HG02870 (cell line): ENCODE measurements at regions not wholly inside any gene's neighbourhood (a gene's known extent, or its start where the extent isn't known, plus 50 kb on each side); places are given as distances from the start of the nearest gene placed in this dataset.

Experiments used
- ATAC-seq: cut with Tn5 transposase; IDR thresholded peaks from one replicate; pipeline ENCODE4 v1.9.1; 2021; ENCODE audit warnings: mild to moderate bottlenecking, moderate library complexity; ENCODE audit not compliant: unreplicated experiment

DNA sequence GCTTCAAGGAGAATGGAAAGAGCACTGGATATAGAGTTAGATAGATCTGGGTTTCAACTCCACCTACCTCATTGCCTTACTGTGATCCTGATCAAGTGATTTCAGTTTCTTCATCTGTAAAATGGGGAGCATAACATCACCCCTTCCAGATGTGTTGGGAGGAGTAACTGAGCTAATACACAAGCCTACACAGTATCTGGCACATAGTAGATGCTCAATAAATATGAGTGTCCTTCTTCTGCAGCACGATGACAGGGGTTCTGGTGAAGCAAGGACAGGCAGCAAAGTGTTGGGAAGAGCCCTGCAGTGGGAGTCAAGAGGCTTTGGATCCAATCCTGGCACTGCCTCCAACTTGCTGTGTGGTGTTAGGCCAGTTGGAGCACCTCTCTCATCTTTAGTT is 270.0 kb downstream of the UACA start:
- ATAC-seq = no peak

DNA sequence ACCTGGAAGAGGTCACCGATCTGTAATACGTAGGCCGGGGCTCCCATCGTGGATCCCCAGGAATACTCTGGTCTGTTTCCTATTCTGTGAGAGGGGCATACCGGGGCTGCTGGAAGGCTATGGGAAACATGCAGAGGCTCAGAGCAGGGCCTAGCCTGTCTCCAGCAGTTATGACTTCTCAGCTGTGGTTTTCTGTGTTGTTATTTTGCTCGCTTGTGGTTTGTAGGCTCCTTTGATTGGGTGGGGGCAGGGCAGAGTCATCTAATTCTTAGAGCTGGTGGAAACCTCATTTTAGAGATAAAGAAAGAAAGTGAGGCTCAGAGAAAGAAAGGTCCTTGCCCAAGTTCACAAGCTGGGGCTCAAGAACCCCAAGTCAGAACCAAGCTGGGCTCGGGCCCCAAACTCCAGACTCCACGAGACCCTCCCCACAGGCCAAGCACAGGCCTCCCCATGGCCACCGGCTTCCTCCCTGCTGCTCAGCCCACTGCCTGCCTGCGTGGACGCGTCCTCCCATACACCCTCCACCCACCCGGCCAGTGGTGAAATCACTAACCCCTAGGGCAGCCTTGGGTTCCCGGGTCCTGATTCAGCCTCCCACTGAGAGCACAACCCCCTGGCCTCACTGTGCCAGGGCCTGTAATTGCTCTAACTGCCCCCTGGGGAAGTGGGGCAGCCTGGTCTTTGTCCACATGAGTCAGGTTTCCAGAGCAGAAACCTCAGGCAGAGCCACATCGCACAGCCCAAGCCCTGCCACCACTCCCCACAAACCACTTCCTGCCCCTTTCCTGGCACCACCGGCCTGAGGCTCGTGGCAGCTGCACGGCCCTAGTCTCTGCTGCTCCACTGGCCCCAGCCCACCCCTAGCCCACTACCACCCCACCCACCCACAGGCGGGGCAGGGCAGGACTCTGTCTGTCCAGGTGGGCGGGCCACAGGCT is 270.8 kb downstream of the UACA start:
- ATAC-seq = peak; percentile 37

DNA sequence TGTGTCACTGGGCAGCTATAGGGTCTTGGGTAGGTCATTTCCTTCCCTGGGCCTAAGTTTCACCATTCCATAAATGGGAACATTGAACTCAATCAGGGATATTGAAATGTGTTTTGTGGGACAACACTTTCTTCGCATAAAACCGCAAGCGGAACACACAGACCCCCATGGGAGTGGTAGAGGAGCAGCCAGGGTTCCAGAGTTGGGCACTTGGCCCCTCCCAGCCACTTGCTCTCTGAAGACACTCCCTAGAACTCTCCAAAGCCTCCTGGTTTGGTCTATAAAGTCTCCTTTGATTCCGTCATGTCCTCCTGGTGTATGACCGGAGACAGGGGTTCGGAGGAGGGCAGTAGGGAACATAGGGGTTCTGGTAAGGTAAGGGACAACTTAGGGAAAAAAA is 271.7 kb downstream of the UACA start:
- ATAC-seq = no peak

DNA sequence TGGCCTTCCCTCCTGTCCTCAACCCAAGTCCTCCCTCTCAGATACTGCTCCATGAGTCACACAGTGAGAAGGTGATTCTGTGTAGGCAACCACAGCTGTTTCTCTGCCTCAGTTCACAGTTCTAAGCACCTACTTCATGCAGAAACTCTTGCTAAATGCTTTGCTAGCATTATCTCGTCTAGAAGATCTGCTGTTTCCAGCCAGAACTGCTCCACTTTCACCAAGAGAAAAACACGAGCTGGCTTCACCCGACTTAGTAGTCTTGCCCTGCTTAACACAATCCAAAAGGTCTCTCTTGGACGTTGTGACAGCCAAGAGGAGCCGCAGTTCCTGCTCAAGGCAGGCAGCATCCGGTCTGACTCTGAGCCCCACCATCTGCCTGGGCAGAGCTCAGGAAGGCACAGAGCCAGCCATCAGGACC is 272.1 kb downstream of the UACA start:
- no peak for ATAC-seq

DNA sequence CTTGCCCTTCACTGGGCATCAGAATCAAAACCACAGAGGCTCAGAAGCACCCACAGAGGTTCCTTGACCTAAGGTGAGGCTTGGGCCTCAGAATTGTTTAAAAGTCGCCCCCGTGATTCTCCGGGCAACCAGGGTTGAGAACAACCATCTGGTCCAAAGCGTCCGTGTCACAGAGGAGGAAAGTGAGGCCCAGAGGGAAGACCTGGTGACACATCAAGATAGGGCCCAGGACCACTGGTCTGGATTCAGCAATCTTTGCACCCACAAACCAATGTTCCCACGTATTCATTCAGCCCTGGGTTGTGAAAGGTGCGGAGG is 272.6 kb downstream of the UACA start:
- no peak for ATAC-seq

DNA sequence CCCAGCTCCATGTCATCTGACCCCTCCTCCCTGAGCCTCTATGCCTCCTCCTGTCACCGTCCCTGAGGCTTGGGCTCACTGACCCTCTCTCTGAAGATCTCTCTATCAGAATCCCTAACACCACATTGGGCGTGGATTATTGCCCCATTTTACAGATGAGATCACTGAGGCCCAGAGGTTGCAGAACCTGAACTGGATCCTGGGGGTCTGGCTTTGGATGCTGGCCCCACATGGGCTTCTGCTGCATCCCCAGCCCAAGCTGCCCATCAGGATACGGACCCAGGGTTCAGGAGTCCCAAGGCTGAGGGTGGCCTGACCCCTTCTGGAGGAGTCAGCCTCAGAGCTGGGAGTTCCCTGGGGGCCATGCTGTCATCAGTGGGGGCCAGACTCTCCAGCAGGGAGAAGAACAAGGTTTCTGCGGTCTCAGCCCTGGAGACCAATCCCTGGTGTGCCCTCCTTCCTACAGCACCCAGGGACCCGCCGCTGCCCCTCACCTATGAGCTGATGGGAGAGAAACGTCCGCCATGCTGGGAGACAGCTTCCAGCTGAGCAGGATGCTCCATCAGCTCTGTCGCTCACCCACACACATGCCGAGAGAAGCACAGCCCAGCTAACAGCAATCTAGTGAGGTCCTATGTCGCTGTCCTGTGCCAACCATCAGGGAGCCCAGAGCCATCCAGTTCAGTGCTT is 273.1 kb downstream of the UACA start:
- ATAC-seq = no peak

DNA sequence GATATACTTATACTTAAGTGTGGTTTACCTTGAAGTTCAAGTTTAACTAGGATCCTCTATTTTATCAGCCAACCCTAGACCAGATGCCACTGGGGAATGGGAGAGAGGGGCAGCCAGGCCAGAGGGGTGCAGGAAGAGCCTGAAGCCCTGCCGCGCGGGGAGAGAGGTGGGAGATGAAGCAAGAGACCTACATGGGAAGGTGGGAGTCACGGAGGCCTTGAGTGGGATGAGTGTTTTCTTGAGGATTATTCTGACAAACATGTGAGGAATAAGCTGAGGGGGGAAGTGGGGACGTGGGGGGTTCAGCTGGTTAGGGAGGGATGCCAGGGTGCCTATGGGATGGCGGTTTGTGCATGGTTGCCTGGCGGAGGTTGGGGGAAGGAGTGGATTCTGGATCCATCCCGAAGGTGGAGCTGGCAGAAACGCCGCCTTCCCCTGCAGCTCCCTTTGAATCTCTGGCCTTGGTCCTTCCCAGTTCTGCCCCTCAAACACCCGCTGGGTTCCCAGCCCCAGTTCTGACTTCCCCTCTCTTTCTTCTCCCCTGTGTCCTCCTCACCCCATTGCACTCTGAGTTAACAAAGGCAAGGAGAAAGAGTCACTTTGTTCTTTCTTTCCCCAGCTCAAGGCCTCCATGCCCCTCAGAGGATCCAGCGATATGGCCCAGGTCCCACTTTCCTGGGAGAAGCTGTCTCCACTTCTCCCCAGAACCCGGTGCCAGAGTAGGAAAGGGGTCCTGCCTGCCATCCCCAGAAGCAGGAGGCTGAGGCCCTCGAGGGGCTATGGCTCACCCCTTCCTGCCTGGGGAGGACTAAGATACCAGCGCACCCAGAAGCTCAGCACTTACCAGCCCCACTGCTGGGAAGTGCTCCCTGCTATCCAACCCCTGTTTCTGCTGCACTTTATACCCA is 274.2 kb downstream of the UACA start:
- ATAC-seq = no peak

DNA sequence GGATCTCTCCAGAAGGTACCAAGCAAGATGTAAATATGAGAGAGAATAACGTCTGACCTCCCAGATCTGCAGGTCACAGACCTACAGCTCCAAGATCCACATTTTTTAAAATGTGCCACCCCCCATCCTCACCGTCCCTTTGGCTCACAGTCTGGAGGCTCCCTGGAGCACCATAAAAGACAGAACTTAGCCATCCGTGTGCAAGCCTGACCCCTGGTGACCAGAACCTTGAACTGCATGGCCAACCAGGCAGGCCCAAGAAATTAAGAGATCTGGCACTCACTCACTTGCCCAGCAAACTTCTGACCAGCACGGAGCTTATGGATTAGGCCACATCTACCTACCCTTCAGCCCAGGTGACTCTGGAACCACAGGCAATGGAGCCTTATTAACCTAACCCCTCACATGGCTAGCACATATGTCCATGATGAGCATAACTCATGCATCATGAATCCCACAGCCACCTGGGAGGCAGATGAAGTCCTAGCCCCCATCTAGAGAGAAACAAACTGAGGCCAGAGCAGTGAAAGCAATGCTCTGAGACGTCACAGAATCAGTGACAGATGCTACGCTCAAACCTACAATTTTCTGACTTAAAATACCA is 275.3 kb downstream of the UACA start:
- ATAC-seq = no peak

DNA sequence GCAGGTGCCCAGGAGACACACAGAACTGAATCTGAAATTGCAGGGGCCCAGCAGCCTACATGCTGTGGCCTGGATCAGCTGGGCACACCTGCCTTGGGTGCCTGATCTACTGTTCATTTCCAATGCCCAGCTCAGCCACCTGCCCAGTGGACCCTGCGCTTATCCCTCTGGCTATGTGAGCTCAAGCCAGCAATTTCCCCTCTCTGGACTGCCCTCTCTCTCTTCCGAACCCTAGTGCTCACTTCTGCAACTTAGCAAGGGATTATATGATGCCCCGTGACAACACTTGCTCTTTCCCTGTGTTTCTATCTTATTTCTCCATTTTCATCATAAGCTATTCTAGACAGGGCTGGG is 276.0 kb downstream of the UACA start:
- ATAC-seq = no peak

DNA sequence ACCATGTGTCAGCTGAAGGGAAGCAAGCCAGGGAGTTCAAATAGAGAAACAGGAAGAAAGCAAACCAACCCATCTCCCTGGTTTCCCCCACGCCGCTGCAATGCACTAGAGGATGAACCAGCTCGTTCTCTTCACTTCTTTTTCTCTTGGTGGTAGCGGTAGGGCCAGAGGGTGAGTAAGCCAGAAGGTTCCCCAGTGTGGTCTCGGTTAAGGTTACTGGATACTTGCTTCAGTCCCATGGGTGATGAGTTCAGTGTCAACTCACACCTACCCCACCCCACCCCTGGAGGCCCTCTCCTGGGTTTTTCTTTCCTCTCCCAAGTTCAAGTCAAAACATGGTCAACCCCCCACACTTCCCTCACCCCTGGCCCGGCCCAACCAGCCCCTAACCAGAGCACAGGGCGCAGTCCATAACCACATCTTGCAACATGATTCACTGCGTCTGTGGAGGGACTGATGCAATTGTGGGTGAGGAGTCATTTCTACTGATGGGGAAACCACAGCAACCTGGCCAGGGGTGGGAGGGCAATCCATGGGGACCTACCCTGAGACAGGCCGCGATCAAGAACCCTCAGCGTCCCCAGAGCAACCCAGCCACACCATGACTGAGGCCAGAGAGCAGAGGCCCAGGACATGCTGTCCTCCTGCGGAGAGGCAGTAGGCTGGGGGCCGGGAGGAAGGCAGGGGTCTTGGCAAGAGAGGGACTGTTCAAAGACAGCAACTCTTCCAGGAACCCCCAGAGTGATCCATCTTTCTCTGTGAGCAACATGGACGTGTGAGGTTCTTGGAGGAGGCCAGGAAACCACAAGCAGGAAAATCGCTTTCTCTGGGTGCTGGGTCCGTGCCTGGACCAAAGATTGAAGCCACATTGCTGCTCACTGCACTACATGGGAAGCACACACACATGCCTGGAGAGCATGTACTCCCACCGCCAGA is 276.6 kb downstream of the UACA start:
- ATAC-seq = peak; percentile 67

DNA sequence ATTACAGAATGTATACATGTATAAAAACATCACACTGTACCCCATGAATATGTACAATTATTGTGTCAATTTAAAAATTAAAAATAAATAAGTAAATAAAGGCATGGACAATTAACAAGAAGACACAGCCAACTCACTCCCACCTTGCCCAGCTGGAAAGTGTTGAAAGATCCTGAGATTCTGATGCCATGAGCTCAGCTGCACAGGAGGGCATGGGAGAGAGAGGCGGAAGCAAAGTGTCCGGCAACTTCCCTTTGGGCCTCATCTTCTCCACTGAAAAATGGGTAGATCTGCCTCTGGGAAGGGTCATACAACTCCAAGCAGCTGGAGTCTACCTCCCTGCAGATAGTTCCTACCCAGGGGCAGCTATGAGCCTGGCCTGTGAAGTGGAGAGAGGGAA is 277.3 kb downstream of the UACA start:
- ATAC-seq = no peak

DNA sequence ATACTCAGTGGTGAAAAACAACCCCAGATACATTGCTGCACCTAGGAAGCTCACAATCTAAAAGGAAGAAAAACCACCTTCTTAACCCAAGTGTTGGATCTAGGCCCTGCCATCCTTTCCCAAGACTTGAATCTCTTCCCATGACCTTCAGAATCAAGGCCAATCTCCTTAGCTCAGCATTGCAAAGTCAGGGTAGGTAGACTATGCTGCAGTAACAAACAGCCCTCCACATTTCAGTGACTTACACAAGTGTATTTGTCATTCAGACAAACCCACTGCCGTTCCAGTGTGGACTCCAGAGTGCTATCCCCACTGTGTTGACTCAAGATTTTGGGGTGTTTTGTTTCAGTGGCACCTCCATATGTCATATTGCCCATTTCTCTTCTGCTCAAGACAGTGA is 278.4 kb downstream of the UACA start:
- no peak for ATAC-seq

DNA sequence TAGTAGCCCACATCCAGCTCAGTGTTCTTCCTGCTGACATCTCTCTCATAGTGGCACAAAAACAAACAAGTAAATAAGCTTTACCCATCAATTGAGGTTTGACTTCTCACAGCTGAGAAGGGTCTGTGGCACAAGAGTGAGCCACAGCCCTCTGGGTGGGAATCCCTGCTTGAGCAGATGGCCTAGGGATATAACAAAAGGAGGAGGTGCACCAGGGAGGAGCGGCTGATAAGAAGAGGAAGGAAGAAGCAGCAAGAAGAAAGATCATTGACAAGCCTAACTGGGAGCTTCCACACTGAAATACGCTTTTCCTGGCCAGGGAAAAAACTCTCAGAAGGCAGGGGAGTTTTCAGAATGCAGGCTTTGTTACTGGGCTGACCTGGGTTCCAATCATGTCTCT is 279.8 kb downstream of the UACA start:
- no peak for ATAC-seq

DNA sequence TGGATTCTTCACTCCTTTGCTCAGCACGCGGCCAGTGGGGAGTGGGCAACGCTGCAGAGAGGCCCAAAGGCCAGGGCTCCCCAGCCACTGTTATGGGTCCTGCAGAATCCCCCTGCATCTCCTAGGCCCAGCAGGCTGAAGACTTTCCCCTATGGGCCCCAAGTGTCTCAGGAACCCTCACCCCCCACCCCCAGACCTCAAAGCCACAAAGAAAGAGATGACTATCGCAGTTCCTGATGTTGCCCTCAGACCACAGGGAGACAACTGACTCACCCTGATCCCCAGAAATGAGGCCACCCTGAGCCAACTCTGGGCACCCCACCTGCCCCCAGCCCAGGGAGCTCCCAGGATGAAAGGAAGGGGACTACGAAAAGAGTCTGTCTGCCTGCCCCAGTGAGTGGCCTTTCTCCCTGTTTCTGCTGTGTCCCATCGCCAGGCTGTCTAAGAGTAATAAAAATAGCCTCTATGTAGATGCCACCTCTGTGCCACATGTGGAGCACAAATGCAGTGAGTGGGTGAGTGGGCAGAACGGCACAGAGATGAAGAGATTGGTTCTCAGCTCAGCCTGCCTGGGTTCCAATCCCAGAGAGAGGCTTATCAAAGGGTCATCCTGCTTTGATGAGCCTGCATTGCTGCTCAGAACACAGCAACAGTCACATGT is 283.0 kb downstream of the UACA start:
- peak; percentile 25 for ATAC-seq

DNA sequence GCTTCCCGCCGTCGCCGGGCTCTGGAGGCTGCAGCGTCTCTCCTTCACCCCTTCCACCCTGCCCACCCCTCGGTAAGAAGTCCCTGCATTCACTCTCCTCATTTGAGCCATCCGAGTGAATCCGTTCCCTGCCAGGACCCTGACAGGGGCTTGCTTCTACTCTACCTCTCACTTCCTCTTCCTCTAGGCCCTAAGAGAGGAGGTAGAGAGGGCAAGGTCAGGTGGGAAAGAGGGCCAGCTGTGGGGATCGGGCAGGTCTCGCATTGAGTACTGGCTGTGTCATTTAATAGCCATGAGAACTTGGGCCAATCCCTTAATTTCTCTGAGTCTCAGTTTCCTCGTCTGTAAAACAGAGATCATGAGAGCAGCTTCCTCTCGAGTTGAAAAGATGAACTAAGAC is 283.6 kb downstream of the UACA start:
- peak; percentile 41 for ATAC-seq

DNA sequence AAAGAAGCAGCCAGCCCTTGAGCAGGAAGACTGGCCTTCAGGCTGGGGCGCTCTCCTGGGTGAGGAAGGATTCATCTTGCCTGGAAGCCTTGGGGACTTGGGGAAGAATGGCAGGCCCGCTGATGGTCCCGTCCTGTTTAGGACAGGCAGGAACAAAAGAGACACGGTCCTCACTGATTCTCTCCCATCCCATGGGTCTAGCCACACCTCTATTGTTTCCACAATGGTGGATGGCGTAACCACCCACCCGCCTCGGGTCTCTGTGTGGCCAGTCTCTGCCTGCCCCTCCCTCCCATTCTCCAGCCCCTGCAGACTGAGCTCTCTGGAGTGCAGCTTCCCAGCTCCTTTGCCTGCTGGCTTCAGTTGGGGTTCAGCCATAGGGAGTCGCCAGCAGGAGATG is 284.3 kb downstream of the UACA start:
- ATAC-seq = no peak

DNA sequence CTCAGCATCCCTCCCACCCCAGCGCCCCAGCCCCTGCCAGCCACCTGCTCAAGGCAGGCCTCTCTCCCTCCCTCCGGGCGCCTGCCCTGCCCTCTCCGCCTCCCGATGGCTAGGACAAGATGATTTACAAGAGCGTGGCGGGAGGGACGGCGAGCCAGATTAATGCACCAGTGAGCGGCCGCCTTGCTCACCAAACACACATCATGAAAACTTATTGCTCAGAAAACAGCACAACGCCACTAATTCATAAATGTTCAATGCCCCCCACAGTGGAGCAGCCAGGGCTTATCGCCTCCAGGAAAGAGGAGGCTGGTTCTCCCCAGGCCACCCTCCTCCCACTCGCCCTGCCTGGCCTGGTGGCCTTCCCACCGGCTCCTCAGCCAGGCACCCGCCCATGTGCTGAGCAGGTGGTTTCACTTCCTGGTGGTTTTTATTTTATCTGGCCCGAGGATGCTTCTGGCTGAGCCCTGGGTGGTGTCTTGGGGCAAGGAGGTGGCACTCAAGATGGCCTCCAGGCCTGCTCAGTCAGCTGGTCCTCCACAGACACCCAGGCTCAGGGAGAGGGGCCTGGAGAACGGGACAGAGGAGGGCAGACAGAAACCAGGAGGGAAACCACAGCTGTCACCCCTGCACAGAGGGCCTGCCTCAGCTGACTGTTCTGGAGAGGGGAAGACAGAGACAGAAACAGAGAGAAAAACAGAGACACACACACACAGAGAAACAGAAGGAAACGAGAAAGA is 284.9 kb downstream of the UACA start:
- ATAC-seq = no peak

DNA sequence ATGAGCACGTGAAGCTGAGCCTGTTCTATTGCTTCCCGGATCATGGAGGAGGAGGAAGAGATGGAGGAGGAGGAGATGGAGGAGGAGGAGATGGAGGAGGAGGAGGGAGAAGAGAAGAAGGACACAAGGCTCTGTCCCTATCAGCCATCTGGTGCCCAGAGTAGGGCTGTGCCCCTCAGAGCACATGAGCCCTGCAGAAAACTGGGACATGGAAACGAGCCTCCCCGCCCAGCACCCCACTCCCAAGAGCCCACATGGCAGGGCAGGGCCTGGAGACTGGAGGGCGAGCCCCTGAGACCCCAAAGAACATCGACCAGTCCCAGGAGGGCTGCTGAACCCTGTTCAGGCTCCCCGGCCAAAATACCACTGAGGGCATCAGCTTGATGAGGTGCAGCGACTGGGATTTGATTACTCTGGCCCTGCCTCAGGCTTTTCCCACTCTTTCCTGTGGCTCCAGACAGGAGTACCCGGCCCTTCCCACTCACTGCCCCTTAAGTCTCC is 285.6 kb downstream of the UACA start:
- ATAC-seq = no peak

DNA sequence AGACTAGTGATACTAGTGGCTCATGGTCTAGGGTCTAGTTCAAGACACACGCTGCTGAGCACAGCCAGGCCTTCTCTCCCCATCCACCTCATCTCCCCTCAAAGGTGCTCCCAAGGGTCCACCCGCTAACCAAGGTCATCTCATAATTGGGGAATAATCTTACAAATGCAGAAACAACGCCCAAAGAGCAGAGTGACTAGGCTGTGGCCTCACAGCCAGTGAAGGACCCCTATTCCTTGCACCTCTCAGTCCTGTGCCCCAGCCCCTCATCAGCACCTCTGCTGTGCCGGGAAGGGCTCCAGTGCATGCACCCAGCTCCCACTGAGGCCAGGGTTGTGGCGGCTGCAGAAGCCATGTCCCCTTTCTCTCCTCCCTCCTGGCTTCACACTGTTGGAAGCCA is 286.9 kb downstream of the UACA start:
- no peak for ATAC-seq
